GM18520 (cell line): ENCODE measurements at regions not wholly inside any gene's neighbourhood (a gene's known extent, or its start where the extent isn't known, plus 50 kb on each side); places are given as distances from the start of the nearest gene placed in this dataset.
A peak's percentile ranks its signal among the peaks of the same experiment; 100 is the strongest.

Source experiments
- ATAC-seq: cut with Tn5 transposase; IDR thresholded peaks from one replicate; pipeline ENCODE4 v1.9.1; 2021; ENCODE audit not compliant: unreplicated experiment

GRCh38 chr2:155350783-155351580 lies 652.5 kb downstream of the KCNJ3 start:
- ATAC-seq = no peak

DNA sequence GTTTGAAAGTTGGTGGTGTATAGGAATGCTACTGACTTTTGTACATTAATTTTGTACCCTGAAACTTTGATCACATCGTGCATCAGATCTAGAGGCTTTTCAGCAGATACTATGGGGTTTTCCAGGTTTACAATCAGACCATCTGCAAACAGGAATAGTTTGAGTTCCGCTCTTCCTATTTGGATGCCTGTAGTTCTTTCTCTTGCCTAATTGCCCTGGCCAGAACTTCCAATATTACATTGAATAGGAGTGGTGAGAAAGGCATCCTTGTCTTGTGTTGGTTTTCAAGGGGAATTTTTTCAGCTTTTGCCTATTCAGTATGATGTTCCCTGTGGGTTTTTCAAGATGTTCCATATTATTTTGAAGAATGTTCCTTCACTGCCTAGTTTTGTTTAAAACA lies 633.5 kb downstream of the KCNJ3 start:
- ATAC-seq = no peak

- no peak for ATAC-seq
These were observed 621.7 kb downstream of the KCNJ3 start for GRCh38 chr2:155320236-155320635.

- no peak for ATAC-seq
These were observed 620.2 kb downstream of the KCNJ3 start for GRCh38 chr2:155318710-155319109.

DNA sequence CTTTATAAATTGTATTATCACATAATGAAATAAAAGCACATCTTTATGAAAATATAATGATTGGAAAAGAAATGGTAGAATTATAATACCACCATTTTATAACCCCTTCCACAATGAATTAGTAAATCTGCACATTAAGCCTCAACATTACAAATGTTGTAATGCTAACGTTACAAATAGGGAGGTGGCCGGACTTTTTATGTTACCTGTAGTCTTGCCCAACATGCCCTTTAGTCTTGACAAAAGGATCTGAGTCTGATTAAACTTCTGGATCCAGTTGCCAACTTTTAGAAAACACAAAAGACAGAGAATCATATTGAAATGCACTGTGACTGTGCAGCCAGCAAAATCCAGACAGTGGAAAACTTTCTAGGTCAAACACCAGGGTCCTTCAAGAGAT lies 617.3 kb downstream of the KCNJ3 start:
- ATAC-seq = no peak

DNA sequence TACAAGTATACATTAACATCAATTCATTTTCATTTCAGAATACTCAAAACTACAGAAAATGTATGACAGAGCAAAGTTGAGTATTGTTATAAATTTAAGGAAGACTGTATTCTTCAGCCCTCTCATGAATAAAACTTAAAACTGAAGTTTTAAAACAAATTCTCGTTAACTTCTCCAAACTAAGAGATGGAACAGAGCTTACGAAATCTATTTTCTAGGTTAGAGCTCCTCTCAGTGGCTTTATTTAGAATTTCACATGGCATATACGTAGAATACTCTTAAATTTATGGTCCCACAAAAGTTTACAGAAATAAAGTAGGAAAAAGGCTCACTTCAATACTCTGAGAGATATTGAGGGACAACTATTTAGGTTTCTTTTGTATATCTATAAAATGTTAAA lies 612.1 kb downstream of the KCNJ3 start:
- peak; percentile 43 for ATAC-seq

- no peak for ATAC-seq
These were observed 611.0 kb downstream of the KCNJ3 start for GRCh38 chr2:155309483-155309882.

DNA sequence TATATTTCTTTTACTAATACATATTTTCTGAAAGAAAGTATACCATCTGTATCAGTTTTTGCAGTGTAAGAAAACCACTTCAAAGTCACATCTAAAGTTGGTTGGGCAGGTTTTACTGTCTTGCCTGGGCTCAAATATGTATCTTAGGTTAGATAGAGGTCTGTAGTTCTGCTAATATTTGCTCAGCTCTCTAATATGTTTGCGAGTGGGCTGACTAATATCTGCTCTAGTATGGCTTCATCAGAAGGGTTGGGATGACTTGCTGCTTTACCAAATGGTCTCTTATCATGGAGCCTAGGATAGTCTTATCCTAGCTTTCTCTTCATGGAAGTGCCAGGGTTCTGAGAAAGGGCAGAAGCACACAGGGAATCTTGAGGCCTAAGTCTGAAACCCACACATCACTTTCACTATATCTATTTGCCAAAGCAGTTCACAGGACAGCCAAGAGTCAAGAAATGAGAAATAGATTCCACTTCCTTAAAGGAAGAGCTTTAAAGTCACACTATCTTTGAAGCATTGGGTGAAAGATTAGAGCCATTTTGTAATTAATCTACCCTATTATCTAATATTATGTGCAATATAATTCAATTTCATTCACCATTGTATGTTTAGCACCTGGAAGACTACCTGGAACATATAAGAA lies 610.0 kb downstream of the KCNJ3 start:
- ATAC-seq = no peak

DNA sequence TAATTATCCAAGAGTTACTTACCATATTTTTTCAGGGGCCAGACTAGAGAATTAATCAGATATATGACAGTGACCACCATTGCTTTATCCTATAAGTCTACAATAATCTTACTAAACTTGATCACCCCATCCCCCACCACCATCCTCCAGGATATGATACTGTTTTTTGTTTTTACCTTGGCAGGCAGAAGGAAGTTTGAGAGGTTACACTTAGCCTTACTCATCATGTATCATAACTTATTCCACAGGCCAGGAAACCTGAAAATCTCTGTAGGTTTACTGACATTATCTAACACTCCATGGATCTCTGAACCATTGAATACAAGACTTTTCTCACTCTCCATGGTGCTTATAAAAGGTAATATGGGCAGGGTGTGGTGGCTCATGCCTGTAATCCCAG lies 602.7 kb downstream of the KCNJ3 start:
- no peak for ATAC-seq

GRCh38 chr2:155298001-155298400 lies 599.5 kb downstream of the KCNJ3 start:
- no peak for ATAC-seq

- no peak for ATAC-seq
These were observed 595.9 kb downstream of the KCNJ3 start for GRCh38 chr2:155294358-155294757.

GRCh38 chr2:155281907-155282306 lies 583.4 kb downstream of the KCNJ3 start:
- no peak for ATAC-seq

DNA sequence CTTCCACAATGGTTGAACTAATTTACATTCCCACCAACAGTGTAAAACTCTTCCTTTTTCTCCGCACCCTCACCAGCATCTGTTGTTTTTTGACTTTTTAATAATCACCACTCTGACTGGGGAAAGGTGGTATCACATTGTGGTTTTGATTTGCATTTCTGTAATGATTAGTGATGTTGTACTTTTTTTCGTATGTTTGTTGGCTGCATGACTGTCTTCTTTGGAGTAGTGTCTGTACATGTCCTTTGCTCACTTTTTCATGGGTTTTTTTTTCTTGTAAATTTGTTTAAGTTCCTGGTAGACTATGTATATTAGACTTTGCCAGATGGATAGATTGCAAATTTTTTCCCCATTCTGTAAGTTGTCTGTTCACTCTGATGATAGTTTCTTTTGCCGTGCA lies 574.8 kb downstream of the KCNJ3 start:
- no peak for ATAC-seq

DNA sequence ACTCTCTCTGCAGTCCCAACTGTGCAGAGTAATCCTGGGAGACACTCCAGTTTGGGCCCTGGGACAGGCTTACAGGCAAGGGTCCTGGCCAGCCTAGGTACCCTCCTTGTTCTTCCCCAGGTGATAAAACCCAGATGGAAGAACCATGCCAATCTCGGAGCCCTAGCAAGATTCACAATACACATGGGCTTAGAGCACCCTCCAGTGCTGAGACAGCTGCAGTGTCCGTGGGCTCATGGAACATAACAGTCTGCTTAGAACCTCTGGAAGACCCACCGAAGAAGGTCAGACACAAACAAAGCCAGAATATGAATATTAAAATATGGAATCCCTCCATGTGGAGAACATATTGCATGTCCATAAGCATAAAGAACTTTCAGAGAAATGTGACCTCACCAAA lies 568.1 kb downstream of the KCNJ3 start:
- no peak for ATAC-seq

DNA sequence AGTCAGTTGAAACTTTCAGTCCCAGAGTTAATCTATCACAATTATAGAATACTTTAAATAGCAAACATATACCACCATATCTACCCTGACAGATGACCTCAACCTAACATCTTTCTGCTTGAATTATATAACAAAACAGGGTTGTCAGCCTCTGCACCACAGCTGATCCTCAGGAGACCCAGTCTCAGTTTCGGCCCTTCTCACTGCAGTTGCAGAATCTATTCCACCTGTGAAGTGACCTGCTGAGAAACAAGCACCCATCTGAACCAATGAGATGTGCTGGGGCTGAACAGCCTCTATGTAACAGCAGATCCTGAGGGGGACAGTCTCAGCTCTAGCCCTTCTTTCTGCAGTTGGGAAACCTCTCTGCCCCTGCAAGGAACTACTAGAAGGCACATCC lies 567.6 kb downstream of the KCNJ3 start:
- no peak for ATAC-seq

DNA sequence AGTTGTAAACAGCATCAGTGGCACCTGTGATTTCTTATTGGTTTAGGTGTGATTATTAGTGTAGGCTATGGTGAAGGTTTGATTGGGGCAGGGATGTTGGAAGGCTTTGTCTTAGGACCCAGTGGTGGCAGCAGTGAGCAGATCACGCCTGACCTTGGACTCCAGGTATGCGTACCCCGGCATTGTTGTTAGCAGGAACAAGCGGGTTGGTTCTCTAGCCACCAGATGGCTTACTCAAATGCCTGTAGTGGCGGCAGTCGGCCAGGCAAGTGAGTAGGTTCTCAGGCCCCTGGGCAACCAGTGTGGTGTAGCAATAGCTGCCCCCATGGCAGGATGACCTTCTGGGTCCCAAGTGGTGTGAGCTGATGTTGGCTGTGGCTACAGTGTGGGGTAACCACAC lies 558.3 kb downstream of the KCNJ3 start:
- ATAC-seq = no peak

- ATAC-seq = peak; percentile 83
These were observed 552.3 kb downstream of the KCNJ3 start for GRCh38 chr2:155250800-155251199.

- ATAC-seq = no peak
These were observed 541.7 kb downstream of the KCNJ3 start for GRCh38 chr2:155240176-155240575.

GRCh38 chr2:155235710-155236109 lies 537.2 kb downstream of the KCNJ3 start:
- ATAC-seq = no peak

DNA sequence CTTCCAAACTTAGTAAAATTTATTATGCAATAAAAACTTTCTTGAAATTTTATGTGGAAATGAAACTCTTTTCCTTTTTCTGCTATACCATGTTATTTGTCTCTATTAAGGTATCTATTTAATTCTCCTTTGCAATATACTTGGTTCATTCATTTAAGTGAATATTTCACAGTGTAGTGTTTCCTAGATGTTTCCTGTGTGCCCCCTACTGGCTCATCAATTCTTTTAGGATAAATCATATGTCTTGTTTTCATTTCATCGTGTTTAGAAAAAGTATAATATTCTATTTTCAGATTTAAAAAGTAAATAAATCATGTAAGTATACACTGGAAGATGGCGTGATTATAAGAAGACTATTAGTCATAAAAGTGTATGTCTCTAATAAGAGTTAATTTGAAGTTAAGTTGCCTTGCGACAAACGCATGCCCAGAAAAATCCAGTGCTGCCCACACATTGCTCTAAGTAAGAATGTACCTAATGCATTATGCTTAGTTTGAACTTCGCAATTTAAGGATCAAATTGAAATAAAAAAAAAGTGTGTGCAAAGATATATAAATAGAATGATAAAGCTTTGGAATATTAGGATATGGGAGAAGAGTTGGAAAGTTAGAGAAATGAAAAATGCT lies 525.4 kb downstream of the KCNJ3 start:
- peak; percentile 39 for ATAC-seq

- peak; percentile 38 for ATAC-seq
These were observed 520.5 kb downstream of the KCNJ3 start for GRCh38 chr2:155218945-155219344.

DNA sequence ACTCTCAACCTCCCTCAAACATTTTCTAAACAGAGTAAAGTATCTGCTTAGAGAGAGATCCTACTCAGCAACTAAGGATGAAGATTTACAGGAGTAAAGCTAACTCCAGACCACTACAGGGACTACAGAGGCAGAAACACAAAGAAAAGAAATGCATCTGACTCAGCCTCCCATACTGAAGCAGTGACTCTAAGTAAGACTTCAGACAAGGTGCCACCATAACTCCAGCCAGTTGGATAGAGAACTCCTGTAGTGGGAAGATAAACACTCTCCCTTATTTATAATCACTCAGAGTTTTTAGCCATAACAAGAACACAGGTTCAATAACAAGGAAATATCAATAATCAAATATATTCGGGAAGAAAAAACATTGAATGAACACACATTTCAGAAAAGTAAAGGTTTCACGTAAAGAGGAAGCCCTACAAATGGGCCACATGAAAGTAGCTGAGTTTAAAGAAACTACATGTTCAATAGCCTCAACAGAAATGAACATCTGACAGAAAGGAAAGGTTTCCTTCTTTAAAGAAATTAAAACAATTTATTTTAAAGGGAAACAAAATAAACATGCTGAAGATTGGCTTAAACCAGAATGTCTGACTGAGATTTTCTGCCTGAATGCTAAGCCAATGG lies 519.9 kb downstream of the KCNJ3 start:
- ATAC-seq = peak; percentile 12
